T47D (cell line): ENCODE measurements at regions not wholly inside any gene's neighbourhood (a gene's known extent, or its start where the extent isn't known, plus 50 kb on each side); places are given as distances from the start of the nearest gene placed in this dataset.
"Not testable (repeated sequence)": the region's sequence is repeated elsewhere in the genome, so short reads cannot be mapped to it uniquely, and the experiment has no call there.

Experiments
- DNase-seq, 2 experiments: peaks; one replicate each; pipeline versions ENCODE4 v3.0.0 to v3.0.0-alpha.2; 2011 to 2012; ENCODE audit warnings: low read depth in 1 of 2, low spot score in 1 of 2
- JUND ChIP-seq: IDR thresholded peaks from 2 replicates; pipeline ENCODE4 v1.6.1; 2012; ENCODE audit warnings: low read depth
- in situ Hi-C: cut with HindIII; loops from 2 replicates; pipeline ENCODE4 v1.10.0; 2016; ENCODE audit warnings: low sequenced_read_pairs, low pct_unique_long_range_greater_than_20kb

DNA sequence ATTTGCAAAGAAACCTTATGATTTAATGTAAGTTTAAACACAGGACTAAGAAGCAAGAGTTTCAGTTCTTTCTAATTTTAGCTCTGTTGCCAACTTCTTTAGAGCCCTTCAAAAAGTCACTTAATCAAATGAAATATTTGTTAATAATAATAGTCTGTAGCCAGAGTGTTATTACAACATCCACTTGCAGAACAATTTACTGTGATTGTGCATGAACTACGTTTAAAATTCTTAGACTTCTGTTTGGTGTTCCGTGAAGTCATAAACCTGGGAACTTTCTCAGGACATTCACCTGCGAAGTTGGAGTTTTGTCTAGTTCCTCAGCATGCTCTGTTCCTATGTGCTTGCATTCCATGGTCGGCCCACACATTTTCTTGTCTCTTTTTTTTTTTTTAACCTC lies 244.0 kb upstream of the AVPR1A start:
- in situ Hi-C loops, result no loop called here
- DNase-seq, result no peak
- TF ChIP-seq JUND, result no peak

DNA sequence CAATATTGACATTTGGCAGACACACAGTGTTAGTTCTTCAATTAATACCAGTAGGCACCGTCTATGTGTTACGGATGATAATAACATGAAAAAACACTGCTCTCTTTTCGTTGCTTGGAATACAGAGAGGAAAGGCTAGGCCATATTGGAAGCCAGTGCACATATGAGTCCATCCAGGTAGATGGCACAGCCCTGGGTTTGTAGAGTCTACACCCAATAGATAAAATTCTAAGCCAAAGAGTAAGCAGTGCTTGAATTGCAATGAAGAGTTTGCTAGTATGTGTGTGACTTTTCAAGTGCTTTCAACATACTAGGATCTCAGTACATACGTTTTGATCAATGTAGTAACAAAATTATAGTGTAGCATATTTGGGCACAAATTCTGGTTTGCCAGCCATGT lies 243.3 kb upstream of the AVPR1A start:
- DNase-seq, result no peak
- TF ChIP-seq JUND, result no peak
- in situ Hi-C loops, result no loop called here

DNA sequence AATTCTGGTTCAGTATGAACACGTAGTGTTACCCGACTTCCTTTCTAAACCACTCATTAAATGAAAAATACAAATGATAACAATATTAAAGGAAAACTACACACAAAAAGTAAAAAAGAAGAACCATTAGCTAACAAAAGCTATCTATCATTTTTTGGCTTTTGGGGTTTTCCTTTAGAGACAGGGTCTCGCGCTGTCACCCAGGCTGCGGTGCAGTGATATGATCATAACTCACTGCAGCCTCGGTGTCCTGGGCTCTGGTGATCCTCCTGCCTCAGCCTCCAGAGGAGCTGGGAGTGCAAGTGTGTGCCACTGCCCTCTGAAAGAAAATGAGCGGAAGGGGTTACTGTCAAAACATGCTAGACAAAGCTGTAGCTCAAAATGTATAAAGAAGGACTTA lies 238.2 kb upstream of the AVPR1A start:
- DNase-seq, result no peak
- in situ Hi-C loops, result no loop called here
- no peak for TF ChIP-seq JUND

DNA sequence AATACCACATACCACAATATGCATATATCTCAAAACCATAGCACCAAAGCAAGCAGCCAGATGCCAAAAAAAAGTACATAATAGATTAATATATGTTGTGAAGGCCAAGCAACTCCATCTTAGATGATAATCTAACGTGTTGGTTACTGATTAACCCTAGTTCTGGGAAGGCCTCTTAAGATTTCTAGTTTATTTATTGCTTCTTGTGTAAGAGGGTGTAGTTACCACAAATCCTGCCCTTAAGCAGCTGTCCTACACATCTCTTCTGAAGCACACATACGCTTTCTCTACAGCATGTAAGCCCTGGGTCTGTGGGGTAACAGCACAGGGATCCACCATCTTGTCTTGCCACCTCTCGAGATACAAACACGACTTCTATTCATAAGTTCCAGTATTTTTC lies 236.8 kb upstream of the AVPR1A start:
- no peak for TF ChIP-seq JUND
- in situ Hi-C loops, result no loop called here
- no peak for DNase-seq

DNA sequence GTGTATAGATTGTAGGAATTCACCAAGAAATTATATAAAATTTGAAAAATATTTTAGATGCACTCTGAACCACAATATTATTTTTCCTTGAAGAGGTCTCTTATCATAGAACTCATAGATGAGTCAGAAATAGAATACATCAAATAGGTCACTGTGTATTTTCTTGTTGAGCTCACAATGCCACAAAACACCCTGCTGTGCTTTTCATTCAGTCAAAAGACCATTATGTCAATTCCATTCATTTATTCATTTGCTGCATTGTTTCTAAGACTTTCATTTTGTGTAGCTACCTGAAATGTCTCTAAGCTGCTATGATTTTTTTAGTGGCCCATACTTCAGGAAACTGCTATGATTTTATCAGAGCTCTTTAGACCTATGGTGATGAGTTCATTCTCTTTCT lies 231.9 kb upstream of the AVPR1A start:
- DNase-seq, result no peak
- no peak for TF ChIP-seq JUND
- in situ Hi-C loops, result no loop called here

DNA sequence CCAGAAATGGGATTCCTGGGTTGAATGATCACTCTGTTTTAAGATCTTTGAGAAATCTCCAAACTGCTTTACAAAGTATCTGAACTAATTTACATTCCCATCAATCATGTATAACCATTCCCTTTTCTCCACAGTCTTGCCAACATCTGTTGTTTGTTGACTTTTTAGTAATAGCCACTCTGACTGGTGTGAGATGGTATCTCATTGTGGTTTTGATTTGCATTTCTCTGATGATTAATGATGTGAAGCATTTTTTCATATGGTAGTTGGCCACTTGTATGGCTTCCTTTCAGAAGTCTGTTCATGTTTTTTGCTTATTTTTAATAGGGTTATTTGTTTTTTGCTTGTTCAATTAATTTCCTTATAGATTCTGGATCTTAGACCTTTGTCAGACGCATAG lies 211.8 kb upstream of the AVPR1A start:
- in situ Hi-C loops, result no loop called here
- no peak for TF ChIP-seq JUND
- DNase-seq, result no peak

DNA sequence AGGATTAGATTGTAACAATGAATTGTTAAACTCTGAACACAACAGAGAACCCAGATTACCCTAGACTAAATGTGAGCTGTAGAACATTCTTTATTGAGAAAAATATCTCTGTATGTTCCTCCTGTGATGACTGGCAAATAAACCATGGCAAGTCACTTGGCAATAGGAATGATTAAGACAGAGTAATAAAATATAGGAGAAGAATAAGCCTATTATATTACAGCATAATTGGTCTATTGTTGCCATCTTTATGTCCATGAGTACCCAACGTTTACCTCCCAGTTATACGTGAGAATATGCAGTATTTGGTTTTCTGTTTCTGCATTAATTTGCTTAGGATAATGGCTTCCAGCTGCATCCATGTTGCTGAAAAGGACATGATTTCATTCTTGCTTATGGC lies 211.2 kb upstream of the AVPR1A start:
- in situ Hi-C loops, result no loop called here
- TF ChIP-seq JUND, result no peak
- DNase-seq, result no peak

DNA sequence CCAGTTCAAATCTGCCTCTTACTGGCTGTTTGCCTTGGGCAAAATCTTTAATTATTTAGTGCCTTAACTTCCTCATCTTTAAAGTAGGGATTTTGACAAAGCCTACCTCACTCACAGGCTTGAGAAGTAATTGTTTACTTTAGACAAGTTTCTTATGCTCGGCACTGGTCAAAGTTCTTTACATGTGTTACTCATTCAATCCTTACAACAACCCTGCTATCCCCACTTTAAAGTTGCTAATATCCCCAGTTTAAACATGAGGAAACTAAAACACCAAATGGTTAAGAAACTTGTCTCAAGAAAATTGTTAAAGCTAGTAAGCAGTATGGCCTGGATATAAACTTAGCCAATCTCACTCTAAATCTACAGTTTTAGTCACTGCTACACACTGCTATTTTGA lies 204.0 kb upstream of the AVPR1A start:
- DNase-seq, result no peak
- TF ChIP-seq JUND, result no peak
- in situ Hi-C loops, result no loop called here

DNA sequence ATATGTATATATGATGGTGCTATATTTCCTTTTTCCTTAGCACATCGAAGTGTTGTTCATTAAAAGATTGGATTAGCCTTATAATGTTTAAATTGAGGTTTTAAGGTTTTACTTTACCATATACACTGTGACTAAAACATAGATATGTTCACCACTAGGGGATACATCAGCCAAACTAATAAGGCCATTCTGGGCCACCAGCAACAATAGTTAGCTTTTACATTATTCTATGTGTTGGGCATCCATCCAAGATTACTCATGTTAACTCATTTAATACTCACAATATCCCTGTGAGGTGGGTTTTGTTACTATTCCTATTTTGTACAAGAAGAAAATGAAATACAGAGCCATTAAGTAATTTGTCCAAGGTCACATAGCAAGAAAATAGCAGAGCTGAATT lies 202.6 kb upstream of the AVPR1A start:
- in situ Hi-C loops, result no loop called here
- no peak for DNase-seq
- no peak for TF ChIP-seq JUND

DNA sequence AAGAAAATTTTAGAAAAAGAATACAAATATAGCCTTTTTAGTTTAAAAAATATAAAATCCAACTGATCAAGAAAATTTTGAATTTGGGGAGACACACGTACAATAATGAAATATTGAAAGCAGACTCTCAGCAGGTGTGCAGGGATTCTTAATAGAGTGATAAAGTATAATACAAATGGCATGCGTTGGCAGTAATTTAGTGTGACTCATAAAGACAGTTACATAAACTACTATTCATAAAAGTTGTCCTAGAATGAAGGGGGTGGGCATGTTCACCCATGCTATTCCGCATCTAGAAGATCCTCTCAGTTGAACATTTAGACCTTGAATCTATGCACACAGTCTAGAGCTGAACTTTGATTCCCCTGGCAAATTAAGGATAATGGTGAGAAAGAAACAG lies 200.4 kb upstream of the AVPR1A start:
- TF ChIP-seq JUND, result no peak
- in situ Hi-C loops, result no loop called here
- no peak for DNase-seq

DNA sequence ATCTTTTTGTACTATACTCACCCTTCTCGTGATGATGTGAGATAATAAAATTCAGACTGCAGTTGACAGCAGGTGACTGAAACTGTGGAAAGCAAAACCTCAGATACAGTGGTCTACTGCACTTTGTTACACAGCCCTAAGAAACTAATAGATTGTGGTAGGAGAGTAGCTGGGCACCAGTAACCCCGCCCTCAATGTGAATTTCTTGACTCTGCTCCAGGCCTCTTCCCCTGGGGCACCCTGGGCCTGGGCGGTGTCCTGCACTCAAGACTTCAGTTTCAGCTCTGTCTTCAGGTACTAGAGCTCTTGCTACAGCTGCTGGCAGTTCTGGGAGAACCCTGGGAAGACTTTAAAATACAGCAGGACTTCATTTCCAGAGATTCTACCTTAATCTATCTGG lies 197.6 kb upstream of the AVPR1A start:
- in situ Hi-C loops, result no loop called here
- no peak for TF ChIP-seq JUND
- DNase-seq, result no peak

DNA sequence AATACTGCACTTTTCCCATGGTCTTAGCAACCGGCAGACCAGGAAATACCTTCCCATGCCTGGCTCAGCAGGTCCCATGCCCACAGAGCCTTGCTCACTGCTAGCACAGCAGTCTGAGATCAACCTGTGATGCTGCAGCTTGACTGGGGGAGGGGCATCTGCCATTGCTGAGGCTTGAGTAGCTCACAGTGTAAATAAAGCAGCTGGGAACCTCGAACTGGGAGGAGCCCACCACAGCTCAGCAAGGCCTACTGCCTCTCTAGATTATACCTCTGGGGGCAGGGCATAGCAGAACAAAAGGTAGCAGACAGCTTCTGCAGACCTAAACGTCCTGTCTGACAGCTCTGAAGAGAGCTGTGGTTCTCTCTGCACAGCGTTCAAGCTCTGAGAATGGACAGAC lies 186.2 kb upstream of the AVPR1A start:
- in situ Hi-C loops, DNase-seq: not testable (repeated sequence)

DNA sequence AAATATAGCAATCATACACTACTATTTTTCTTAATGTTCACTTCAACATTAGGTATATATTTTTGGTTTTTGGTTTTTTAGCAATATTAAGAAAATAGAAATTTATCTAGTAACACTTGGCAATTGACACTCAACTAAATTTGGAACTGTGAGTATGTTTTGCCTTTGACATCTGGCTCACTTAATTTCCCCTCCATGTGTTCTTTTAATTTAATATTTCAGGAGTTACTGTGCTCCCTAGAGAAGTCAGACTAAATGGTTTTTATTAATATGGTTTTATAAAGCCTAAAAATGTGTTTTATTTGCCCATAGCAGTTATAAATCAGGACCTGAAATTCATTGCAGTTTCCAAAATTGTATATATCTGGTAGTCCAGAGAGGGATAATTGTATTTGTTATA lies 175.3 kb upstream of the AVPR1A start:
- in situ Hi-C loops, result no loop called here
- no peak for DNase-seq

DNA sequence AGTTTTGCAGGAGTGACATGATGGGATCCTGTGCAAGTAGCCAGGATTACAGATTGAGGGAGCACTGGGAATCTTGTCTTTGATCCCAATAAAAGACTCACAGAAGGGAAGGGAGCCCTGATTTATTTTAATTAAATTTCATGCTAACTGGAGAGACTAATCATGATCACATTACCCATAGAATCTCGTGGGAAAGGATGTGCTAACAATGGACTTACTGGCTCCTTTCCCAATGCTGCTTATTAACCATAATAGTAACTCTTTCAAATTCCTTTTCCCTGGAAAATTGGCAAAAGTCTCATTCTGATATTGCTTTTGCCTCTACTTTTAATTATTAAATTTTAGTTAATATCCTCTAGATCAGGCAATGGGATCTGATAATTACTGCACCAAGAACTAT lies 174.8 kb upstream of the AVPR1A start:
- DNase-seq, result no peak
- in situ Hi-C loops, result no loop called here
- TF ChIP-seq JUND, result no peak

More for the DNA sequence above, 175.3 kb upstream of the AVPR1A start:
- no peak for TF ChIP-seq JUND

DNA sequence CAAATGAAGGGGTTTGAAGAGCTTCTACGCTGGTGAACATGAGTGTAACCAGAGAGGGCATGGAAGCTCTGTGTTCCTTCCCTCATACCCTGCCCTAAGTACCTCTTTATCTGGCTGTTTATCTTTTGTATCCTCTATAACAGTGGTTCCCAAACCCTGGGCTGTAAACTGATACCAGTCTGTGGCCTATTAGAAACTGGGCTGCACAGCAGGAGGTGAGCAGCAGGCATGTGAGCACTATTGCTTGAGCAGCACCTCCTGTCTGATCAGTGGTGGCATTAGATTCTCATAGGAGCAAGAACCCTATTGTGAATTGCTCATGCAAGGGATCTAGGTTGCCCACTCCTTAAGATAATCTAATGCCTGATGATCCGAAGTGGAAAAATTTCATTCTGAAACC lies 172.9 kb upstream of the AVPR1A start:
- in situ Hi-C loops, result no loop called here
- DNase-seq, result no peak
- no peak for TF ChIP-seq JUND
